ENCODE measurements at regions not wholly inside any gene's neighbourhood (a gene's known extent, or its start where the extent isn't known, plus 50 kb on each side); places are given as distances from the start of the nearest gene placed in this dataset.
"Not testable (repeated sequence)": the region's sequence is repeated elsewhere in the genome, so short reads cannot be mapped to it uniquely, and the experiment has no call there.

DNA sequence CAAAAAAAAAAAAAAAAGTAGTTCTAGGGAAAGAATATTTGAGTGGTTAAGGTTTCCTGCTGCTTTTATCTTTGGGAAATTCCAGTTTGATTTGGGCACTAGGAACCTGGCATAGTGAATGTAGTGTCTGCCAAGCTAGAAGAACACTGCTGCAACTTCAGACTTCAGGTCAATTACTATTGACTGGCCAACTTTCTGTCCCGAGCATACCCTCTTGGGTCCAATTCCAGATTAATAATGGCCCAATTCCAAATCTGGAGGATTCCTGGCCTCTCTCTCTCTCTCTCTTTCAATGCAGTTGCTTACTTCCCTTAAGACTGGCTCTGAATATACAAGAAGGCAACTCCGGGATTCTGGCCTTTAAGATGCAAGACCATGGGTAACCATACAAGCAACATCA is 74.9 kb downstream of the ANKEF1 start:
- DNase-seq = no peak

GRCh38 chr20:10110151-10110550 is 75.4 kb downstream of the ANKEF1 start:
- no peak for DNase-seq

DNA sequence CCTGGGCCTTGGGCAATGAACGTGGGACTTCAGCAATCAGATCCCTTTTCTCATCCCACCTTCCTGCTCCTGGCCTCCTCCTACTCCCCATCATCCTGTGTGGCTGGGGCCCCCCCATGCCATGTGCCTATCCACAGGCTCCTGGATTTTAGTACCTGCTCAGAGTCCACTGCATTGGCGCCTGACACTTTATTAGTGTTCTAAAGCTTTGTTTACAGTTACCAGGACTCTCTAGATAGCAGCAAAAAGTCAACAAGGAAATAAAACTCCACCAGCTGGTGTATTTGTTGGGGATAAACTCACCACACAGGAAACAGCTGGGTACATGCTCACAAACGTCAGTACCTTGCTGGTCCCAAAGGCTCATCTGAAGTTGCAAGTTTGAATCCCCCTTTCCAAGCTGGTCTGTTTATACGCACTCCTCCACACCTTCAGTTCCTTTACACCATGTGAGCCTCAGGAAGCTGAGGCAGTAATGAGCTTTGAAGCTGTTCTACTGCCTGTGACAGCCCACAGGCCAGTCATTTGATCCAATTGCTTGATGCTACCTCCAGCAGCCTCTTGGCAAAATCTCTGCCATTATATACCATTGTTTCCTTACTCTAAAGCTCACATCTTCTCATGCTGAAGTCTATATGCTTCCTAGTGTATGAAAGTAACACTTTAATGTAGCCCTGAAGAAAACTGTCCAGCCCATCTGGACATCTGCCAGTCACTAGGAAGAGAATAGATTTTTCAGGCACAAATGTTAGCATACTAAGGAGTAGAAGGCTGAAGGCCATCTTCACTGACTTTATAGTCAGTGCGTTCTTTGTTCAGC is 76.6 kb downstream of the ANKEF1 start:
- DNase-seq = peak in 2 of 3 experiments; percentile 38 to 69

DNA sequence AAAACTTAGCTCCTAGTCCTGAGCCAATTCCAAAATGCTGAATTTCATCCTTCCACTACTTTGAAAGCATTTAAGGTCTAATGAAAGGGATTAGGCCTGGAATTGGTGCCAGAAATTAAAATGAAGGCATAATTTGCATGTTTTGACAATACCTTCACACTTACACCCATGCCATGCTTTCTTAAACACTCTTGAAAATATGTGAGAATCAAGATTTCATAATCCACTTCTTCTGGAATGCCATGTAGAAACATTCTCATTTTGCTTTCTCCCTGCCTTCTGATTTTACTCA is 77.1 kb downstream of the ANKEF1 start:
- DNase-seq = no peak

GRCh38 chr20:10113746-10114145 is 79.0 kb downstream of the ANKEF1 start:
- DNase-seq = peak in 1 of 3 experiments; percentile 46

- DNase-seq = no peak
Measured at GRCh38 chr20:10114598-10114997, 79.8 kb downstream of the ANKEF1 start.

DNA sequence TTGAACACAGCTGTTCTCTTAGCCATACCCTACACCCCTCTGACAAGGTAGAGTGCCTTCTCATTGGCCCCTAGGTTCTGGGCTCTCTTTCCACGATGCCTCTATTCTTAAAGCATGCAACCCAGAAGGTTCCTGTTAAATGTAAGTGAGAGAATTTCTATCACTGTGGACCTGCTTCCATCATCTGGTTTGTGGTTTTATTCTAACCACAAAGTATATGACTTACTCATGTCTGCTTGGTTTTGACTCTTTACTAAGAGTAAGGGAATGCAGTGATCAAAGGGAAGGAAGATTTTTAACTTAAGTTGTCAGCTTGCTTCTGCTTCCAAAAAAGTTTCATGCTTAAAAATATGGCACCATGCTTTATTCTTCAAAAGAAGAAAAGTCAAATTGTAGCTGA is 80.2 kb downstream of the ANKEF1 start:
- DNase-seq = no peak

- peak in 2 of 3 experiments; percentile 15 to 75 for DNase-seq
Measured at GRCh38 chr20:10119336-10119735, 84.5 kb downstream of the ANKEF1 start.

GRCh38 chr20:10124883-10125282 is 90.1 kb downstream of the ANKEF1 start:
- not testable (repeated sequence) for DNase-seq

- DNase-seq = no peak
Measured at GRCh38 chr20:10125757-10126156, 91.0 kb downstream of the ANKEF1 start.

DNA sequence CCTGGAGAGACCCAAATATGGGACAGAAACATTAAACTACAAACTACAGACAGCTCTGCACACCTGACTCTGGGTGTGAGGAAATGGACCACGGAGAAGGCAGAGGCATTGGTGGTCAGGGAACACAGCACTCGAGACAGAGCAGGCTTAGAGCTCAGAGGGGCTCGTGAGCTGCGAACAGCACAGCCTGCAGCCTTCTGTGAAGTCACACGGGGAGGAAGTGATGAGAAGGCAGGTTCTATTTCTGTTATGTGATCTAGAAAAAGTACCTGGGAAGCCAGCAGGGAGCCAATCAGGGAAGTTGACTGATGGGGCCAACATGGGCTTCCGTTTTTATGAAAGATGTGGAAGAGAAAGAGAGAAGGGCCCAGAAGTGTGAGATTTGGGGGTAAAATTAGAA is 88.9 kb upstream of the SNAP25 start:
- DNase-seq = no peak

DNA sequence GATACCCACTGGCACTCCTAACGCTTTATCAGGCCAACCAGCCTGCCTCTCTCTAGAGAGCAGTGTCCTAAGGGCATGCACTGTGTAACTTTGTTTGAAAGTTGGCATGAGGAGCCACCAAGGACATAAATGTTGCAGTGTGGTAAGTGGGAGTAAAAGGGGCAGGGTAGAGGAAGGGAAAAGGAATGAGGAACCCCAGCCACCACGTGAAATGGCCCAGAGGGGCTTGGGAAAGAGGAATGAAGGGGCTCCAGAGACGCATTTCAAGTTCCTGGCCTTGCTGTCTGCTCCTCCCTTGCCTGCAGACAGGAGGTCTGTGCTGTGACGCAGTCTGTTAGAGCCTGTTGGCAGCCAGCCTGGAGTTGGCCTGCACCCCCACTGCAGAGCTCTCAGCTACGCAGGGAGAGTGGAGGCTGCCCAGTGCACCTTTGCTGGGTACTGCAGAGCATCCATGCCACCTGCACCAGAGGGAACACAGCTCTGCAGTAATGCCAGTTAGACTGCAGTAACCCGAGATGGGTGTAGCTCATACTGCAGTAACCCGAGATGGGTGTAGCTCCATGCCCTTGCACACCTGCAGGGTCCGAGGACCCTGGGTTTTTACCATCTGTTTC is 86.8 kb upstream of the SNAP25 start:
- peak in 2 of 3 experiments; percentile 32 to 36 for DNase-seq

- no peak for DNase-seq
Measured at GRCh38 chr20:10132387-10132786, 86.2 kb upstream of the SNAP25 start.

- DNase-seq = no peak
Measured at GRCh38 chr20:10133532-10133931, 85.1 kb upstream of the SNAP25 start.

- no peak for DNase-seq
Measured at GRCh38 chr20:10134176-10134575, 84.5 kb upstream of the SNAP25 start.

GRCh38 chr20:10135438-10135837 is 83.2 kb upstream of the SNAP25 start:
- DNase-seq = no peak

GRCh38 chr20:10137032-10137431 is 81.6 kb upstream of the SNAP25 start:
- no peak for DNase-seq

- DNase-seq = no peak
Measured at GRCh38 chr20:10137533-10137932, 81.1 kb upstream of the SNAP25 start.

DNA sequence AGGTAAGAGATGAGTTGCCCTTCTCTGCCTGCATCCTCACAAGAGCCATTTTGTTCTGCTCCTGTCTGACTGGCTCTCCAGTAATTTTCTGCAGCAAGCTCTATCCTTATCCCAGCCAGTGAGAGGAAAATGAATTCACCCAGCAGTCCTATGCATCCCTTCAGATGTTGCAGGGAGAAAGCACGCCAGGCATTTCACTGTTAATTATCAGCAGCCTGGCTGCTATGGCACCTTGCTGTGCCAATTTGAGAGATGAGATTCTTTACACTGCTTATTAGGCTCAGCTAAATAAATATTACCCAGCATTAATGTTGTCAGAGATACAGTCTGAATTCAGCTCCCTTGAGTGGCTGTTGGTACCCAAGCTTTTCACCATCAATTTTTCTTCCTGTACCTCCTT is 61.1 kb upstream of the SNAP25 start:
- peak in 2 of 3 experiments; percentile 75 to 94 for DNase-seq

DNA sequence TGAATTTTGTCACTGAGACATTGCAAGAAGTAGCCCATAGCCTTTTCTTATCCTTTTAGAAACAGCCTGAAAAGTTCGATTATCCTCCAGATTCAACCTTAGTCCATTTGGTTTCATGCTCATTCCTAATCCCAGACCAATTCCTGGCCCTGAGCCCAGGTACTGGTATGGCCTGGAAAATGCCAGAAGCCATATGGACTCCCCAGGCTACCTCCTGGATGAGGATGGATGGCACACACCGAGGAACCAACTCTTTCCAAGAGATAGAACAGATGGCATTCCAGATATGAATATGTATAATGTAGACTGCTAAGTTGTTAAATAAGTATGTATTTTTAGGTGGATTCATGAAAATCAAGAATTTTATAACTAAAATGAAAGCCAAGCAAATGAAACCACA is 51.6 kb upstream of the SNAP25 start:
- no peak for DNase-seq

DNA sequence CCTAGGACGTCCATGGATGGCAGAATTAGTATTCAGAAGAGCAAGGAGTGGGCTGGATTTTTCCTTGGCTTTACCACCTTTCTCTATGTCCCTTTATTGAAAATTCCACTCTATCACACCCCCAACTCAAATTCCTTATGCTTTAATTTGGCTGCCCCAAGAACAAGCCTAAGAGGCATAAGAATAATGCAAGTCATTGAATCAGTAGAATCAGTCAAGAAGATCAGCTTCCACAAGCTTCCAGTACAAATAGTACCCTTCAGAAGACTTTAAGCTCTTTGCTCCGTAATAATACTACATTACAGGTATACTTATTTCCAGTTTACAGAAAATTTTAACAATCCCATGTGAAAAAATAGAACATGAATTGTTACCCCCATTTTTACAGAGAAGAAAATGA is 51.0 kb upstream of the SNAP25 start:
- no peak for DNase-seq

Measured in NCI-H1417 (cell line).